NB4 (cell line): ENCODE measurements at regions not wholly inside any gene's neighbourhood (a gene's known extent, or its start where the extent isn't known, plus 50 kb on each side); places are given as distances from the start of the nearest gene placed in this dataset.

Experiments
- DNase-seq: peaks from one replicate; pipeline ENCODE4 v3.0.0; 2010; ENCODE audit warnings: low read depth
- H3K4me3 ChIP-seq: one replicate; pipeline ENCODE4 v1.5.1; 2011; ENCODE audit warnings: mild to moderate bottlenecking, low read depth, low read length, moderate library complexity
- MYC ChIP-seq: IDR thresholded peaks from 2 replicates; pipeline ENCODE4 v1.6.1; 2011; ENCODE audit warnings: low read depth, low read length
- POLR2A ChIP-seq: IDR thresholded peaks from 2 replicates; pipeline ENCODE4 v1.6.1; 2011; ENCODE audit warnings: mild to moderate bottlenecking; ENCODE audit not compliant: insufficient read length; ENCODE audit errors: extremely low read depth
- TF ChIP-seq, protein P1 (sequence below): IDR thresholded peaks from one replicate; pipeline ENCODE4 v1.5.1; 2012; ENCODE audit warnings: low read depth, low read length
- TF ChIP-seq, protein P2 (sequence below): IDR thresholded peaks from 2 replicates; pipeline ENCODE4 v1.6.1; 2011; ENCODE audit warnings: low read depth, low read length

DNA sequence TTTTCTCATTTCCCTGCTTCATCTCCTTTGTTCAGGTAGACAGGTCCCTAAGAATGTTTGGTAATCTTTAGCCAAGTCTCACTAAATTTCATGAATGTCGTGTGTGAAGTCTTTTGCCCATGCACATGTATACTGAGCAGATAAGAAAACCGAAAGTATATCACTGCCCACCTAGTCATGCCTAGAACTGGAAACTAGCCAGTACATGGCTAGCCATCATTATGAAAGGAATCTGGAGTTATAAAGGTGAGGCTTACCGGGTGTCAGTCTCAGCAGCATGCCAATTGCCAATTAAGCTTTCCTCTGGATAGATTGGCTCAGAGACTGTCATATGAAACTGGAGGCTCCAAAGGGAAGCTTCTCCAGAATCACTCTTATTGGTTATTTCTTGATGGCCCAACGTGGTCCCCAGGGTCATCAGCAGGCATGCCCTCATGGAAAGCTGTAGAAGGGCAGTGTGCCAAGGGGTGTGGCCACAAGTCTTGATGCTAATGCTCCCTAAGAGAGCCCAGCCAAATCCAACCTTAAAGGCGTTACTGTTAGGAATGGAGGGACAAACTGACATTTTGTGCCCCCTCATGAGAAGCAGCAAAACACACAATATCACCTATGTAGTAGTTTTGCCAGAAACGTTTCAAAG is 307.3 kb upstream of the PIK3R1 start:
- no peak for DNase-seq
- H3K4me3 ChIP-seq, result no peak overlapping the region
- TF ChIP-seq, protein P1, sequence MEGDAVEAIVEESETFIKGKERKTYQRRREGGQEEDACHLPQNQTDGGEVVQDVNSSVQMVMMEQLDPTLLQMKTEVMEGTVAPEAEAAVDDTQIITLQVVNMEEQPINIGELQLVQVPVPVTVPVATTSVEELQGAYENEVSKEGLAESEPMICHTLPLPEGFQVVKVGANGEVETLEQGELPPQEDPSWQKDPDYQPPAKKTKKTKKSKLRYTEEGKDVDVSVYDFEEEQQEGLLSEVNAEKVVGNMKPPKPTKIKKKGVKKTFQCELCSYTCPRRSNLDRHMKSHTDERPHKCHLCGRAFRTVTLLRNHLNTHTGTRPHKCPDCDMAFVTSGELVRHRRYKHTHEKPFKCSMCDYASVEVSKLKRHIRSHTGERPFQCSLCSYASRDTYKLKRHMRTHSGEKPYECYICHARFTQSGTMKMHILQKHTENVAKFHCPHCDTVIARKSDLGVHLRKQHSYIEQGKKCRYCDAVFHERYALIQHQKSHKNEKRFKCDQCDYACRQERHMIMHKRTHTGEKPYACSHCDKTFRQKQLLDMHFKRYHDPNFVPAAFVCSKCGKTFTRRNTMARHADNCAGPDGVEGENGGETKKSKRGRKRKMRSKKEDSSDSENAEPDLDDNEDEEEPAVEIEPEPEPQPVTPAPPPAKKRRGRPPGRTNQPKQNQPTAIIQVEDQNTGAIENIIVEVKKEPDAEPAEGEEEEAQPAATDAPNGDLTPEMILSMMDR, result no peak
- TF ChIP-seq POLR2A (no peak), MYC (no peak)
- TF ChIP-seq, protein P2, sequence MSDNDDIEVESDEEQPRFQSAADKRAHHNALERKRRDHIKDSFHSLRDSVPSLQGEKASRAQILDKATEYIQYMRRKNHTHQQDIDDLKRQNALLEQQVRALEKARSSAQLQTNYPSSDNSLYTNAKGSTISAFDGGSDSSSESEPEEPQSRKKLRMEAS, result no peak

DNA sequence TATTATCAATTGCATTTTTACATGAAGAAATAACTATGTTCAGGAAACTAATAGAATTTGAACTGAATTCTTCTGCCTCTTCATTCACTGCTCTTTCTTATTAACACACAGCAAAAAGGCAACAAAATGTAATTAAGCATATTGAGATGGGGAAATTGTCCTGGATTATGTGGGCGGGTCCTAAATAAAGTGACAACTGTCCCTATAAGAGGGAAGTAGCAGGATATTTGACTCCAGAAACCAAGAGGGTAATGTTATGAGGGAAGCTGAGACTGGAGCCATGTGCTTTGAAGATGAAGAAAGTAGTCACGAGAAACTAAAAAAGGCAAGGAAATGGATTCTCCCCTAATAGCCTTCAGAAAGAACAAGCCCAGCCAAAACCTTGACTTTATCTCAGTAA is 311.2 kb upstream of the PIK3R1 start:
- no peak overlapping the region for H3K4me3 ChIP-seq
- TF ChIP-seq, protein P1, result no peak
- TF ChIP-seq POLR2A (no peak), MYC (no peak)
- TF ChIP-seq, protein P2, result no peak
- no peak for DNase-seq

DNA sequence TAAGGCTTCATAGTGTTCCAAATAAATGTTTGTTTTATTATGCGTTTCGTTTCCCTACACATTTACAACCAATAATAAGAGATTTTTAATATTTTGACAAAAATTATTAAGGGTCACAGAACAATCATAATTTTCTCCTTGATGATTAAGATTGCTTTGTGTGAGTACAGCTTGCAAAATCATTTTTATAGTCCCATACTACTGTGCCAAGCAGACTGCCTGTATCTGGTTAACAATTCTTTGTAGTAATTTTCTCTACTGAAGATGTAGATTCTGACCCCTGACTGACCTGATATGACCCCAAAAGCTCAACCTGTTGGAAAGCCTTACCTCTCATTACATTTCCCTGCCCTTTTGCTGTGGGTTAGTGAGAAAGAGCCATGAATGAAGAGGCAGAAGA is 311.9 kb upstream of the PIK3R1 start:
- DNase-seq, result no peak
- TF ChIP-seq MYC (no peak), POLR2A (no peak)
- TF ChIP-seq, protein P2, result no peak
- TF ChIP-seq, protein P1, result no peak
- H3K4me3 ChIP-seq, result no peak overlapping the region

DNA sequence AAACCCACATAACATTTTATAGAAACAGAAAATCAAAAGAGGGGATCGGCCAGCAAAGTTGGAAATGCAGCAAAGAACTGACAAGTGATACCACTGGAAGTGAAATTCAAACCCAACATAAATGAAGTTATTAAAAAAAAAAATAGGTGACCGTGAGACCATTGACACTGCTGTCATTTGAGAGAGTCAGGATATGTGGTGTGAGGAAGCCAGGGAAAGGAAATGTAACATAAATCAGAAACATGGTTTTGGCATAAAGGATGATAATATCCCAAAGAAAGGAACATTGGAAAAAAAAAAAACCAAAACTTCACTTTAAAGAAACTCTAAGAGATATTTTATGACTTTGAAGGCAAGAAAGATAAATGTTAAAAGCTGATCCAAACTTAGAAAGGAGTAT is 312.4 kb upstream of the PIK3R1 start:
- H3K4me3 ChIP-seq, result no peak overlapping the region
- TF ChIP-seq, protein P1, result no peak
- TF ChIP-seq, protein P2, result no peak
- TF ChIP-seq POLR2A (no peak), MYC (no peak)
- DNase-seq, result no peak

DNA sequence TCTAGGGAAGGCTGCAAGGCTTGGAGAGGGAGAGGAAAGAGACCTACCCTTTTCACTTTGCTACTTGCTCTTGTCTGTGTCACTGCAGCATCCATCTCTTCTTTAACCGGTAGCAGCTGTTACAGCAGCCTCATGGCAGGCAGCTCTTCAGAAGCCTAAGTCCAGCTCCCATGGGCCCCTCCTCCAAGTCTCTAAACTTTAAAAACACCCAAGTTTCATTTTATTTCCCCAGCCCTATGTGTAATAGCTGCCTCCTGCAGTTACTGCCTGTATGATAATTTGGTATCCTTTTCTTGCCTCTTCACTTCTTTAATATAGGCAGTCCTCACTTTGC is 313.1 kb upstream of the PIK3R1 start:
- DNase-seq, result no peak
- TF ChIP-seq MYC, result no peak
- TF ChIP-seq, protein P2, result no peak
- no peak for TF ChIP-seq POLR2A
- TF ChIP-seq, protein P1, result no peak
- H3K4me3 ChIP-seq, result no peak overlapping the region
